IMR-90 (cell line): ENCODE measurements at regions not wholly inside any gene's neighbourhood (a gene's known extent, or its start where the extent isn't known, plus 50 kb on each side); places are given as distances from the start of the nearest gene placed in this dataset.

Experiments
- ATAC-seq: fragments of 200-7000 bp; cut with Tn5 transposase; 2 replicates; pipeline ENCODE4 v1.9.1; 2020; ENCODE audit warnings: low read depth, mild to moderate bottlenecking, moderate library complexity
- BruUV-seq: library from RNA; stranded (reverse); fragments of 400-500 nt; replicated peaks from 2 replicates; lab custom pipeline; 2021; lab: Mats Ljungman, UMichigan
- CTCF ChIA-PET: fragments of 300-600 bp; formaldehyde crosslinking; extraction: SDS; loops from one replicate; lab custom pipeline; 2021; ENCODE audit warnings: antibody characterized with exemption; lab: Yijun Ruan, JAX
- POLR2A ChIA-PET: fragments of 300-600 bp; sonication (Branson Sonifier 250); formaldehyde crosslinking; loops from one replicate; lab custom pipeline; 2022; ENCODE audit warnings: antibody characterized with exemption; ENCODE audit not compliant: unreplicated experiment; lab: Charles Lee
- DNase-seq: peaks from one replicate; pipeline ENCODE4 v3.0.0; 2013
- H2AFZ ChIP-seq: replicated peaks from 2 replicates; pipeline ENCODE3; 2013; ENCODE audit warnings: low read length, mild to moderate bottlenecking; ENCODE audit not compliant: poor library complexity
- H2AK5ac ChIP-seq: 2 replicates; pipeline ENCODE4 v1.6.1; 2013; ENCODE audit warnings: low read depth, low read length, inconsistent platforms
- H2AK9ac ChIP-seq: replicated peaks from 2 replicates; pipeline ENCODE3; 2013; ENCODE audit warnings: mild to moderate bottlenecking, low read depth, low read length, moderate library complexity; ENCODE audit not compliant: poor library complexity
- H2BK120ac ChIP-seq: 2 replicates; pipeline ENCODE4 v1.6.1; 2013; ENCODE audit warnings: low read depth, low read length, inconsistent platforms
- H2BK15ac ChIP-seq: 3 replicates; pipeline ENCODE4 v1.6.1; 2013; ENCODE audit warnings: low read depth, low read length, inconsistent platforms
- H2BK20ac ChIP-seq: 2 replicates; pipeline ENCODE4 v1.6.1; 2013; ENCODE audit warnings: low read depth, mild to moderate bottlenecking, inconsistent platforms, low read length, moderate library complexity
- H2BK5ac ChIP-seq: 2 replicates; pipeline ENCODE4 v1.6.1; 2013; ENCODE audit warnings: mild to moderate bottlenecking, low read depth, low read length, inconsistent platforms; ENCODE audit not compliant: poor library complexity, severe bottlenecking
- H3K14ac ChIP-seq: replicated peaks from 2 replicates; pipeline ENCODE4 v1.6.1; 2013; ENCODE audit warnings: low read depth, low read length, inconsistent platforms
- H3K18ac ChIP-seq: 2 replicates; pipeline ENCODE4 v1.6.1; 2013; ENCODE audit warnings: low read depth, low read length, control low read depth
- H3K23ac ChIP-seq: 2 replicates; pipeline ENCODE4 v1.6.1; 2013; ENCODE audit warnings: low read depth, low read length, inconsistent platforms
- H3K27ac ChIP-seq: 2 replicates; pipeline ENCODE4 v1.5.1; 2013; ENCODE audit warnings: mild to moderate bottlenecking, control low read depth, low read length; ENCODE audit not compliant: insufficient read depth
- H3K27me3 ChIP-seq: 2 replicates; pipeline ENCODE4 v1.6.1; 2013; ENCODE audit warnings: low read length; ENCODE audit not compliant: control insufficient read depth, insufficient read depth
- H3K36me3 ChIP-seq: 2 replicates; pipeline ENCODE4 v1.6.1; 2013; ENCODE audit warnings: low read length, mixed read lengths; ENCODE audit not compliant: control insufficient read depth, insufficient read depth
- H3K4ac ChIP-seq: 2 replicates; pipeline ENCODE4 v1.6.1; 2013; ENCODE audit warnings: low read depth, low read length, inconsistent platforms
- H3K4me1 ChIP-seq: 2 replicates; pipeline ENCODE4 v1.6.1; 2013; ENCODE audit warnings: low read length, mixed read lengths; ENCODE audit not compliant: control insufficient read depth, insufficient read depth
- H3K4me2 ChIP-seq: 2 replicates; pipeline ENCODE4 v1.6.1; 2013; ENCODE audit warnings: low read depth, mild to moderate bottlenecking, control low read depth, low read length, moderate library complexity
- H3K4me3 ChIP-seq: 2 replicates; pipeline ENCODE4 v1.5.1; 2013; ENCODE audit warnings: low read depth, mild to moderate bottlenecking, control low read depth, low read length, moderate library complexity; ENCODE audit not compliant: insufficient read depth
- H3K56ac ChIP-seq: 2 replicates; pipeline ENCODE4 v1.6.1; 2013; ENCODE audit warnings: low read length, inconsistent platforms; ENCODE audit not compliant: insufficient read depth; ENCODE audit errors: extremely low read depth
- H3K79me1 ChIP-seq, 2 experiments: 2 replicates each; pipeline ENCODE4 v1.6.1; 2013; ENCODE audit warnings: low read length in 2 of 2, inconsistent platforms in 1 of 2, low read depth in 1 of 2
- H3K9ac ChIP-seq: 2 replicates; pipeline ENCODE4 v1.6.1; 2013; ENCODE audit warnings: low read depth, low read length, control low read depth
- H3K9me1 ChIP-seq: 2 replicates; pipeline ENCODE4 v1.6.1; 2013; ENCODE audit warnings: low read length, inconsistent platforms; ENCODE audit not compliant: insufficient read depth
- H3K9me3 ChIP-seq: 2 replicates; pipeline ENCODE4 v1.6.1; 2013; ENCODE audit warnings: low read length; ENCODE audit not compliant: control insufficient read depth, insufficient read depth
- H4K20me1 ChIP-seq: 2 replicates; pipeline ENCODE4 v1.6.1; 2013; ENCODE audit warnings: low read length, inconsistent platforms; ENCODE audit not compliant: insufficient read depth
- H4K5ac ChIP-seq: 2 replicates; pipeline ENCODE4 v1.6.1; 2013; ENCODE audit warnings: mild to moderate bottlenecking, low read depth, low read length, control low read depth
- H4K8ac ChIP-seq, 2 experiments: 2 replicates each; pipeline ENCODE4 v1.6.1; 2013; ENCODE audit warnings: low read depth in 2 of 2, low read length in 2 of 2, control low read depth in 1 of 2, inconsistent platforms in 1 of 2
- H4K91ac ChIP-seq: 2 replicates; pipeline ENCODE4 v1.6.1; 2013; ENCODE audit warnings: low read depth, low read length, inconsistent platforms; ENCODE audit not compliant: insufficient read depth
- BHLHE40 ChIP-seq: fragments of 150-350 bp; IDR thresholded peaks from 2 replicates; pipeline ENCODE4 v1.6.1; 2016; ENCODE audit warnings: mild to moderate bottlenecking, low read depth, low read length
- CEBPB ChIP-seq: IDR thresholded peaks from 2 replicates; pipeline ENCODE4 v1.6.1; 2012; ENCODE audit warnings: low read depth, low read length, improper control_type of control experiment
- CHD1 ChIP-seq: IDR thresholded peaks from 2 replicates; pipeline ENCODE4 v1.6.1; 2012; ENCODE audit warnings: low read depth, low read length, improper control_type of control experiment
- FOS ChIP-seq: fragments of 150-350 bp; IDR thresholded peaks from 2 replicates; pipeline ENCODE4 v1.6.1; 2016; ENCODE audit warnings: low read depth, low read length
- MAFK ChIP-seq: IDR thresholded peaks from 2 replicates; pipeline ENCODE4 v1.6.1; 2012; ENCODE audit warnings: low read depth, low read length, improper control_type of control experiment
- MAZ ChIP-seq: IDR thresholded peaks from 2 replicates; pipeline ENCODE4 v1.6.1; 2012; ENCODE audit warnings: low read depth, mild to moderate bottlenecking, low read length, improper control_type of control experiment, moderate library complexity, borderline replicate concordance
- MXI1 ChIP-seq: IDR thresholded peaks from 2 replicates; pipeline ENCODE4 v1.6.1; 2012; ENCODE audit warnings: low read depth, mild to moderate bottlenecking, low read length, moderate library complexity, borderline replicate concordance
- NFE2L2 ChIP-seq: fragments of 150-350 bp; IDR thresholded peaks from 2 replicates; pipeline ENCODE4 v1.6.1; 2016; ENCODE audit warnings: low read depth, mild to moderate bottlenecking, low read length
- POLR2A ChIP-seq: IDR thresholded peaks from 2 replicates; pipeline ENCODE4 v1.6.1; 2012; ENCODE audit warnings: mild to moderate bottlenecking, low read depth, low read length
- RAD21 ChIP-seq: IDR thresholded peaks from 2 replicates; pipeline ENCODE4 v1.6.1; 2012; ENCODE audit warnings: low read length, improper control_type of control experiment
- RCOR1 ChIP-seq: IDR thresholded peaks from 2 replicates; pipeline ENCODE4 v1.6.1; 2012; ENCODE audit warnings: mild to moderate bottlenecking, low read length, improper control_type of control experiment; ENCODE audit not compliant: insufficient replicate concordance
- SMC3 ChIP-seq: fragments of 150-350 bp; IDR thresholded peaks from 2 replicates; pipeline ENCODE4 v1.6.1; 2016; ENCODE audit warnings: low read depth, mild to moderate bottlenecking, antibody characterized with exemption, low read length, moderate library complexity
- WGBS, 2 experiments: methylation state at CpG; one replicate each; pipeline versions ENCODE4 v1.1.5 to v1.1.7; 2013; ENCODE audit warnings: missing lambda C conversion rate in 2 of 2; ENCODE audit not compliant: insufficient read length in 1 of 2; ENCODE audit errors: extremely low coverage in 2 of 2; 5-methylcytosine and 5-hydroxymethylcytosine counted together
- dilution Hi-C: fragments of 300-500 bp; cut with HindIII; formaldehyde crosslinking; loops from one replicate; pipeline ENCODE4 v1.14.3; 2018; ENCODE audit warnings: low sequenced_read_pairs; ENCODE audit not compliant: unreplicated experiment
- in situ Hi-C: fragments of 300-500 bp; cut with MboI; formaldehyde crosslinking; loops from 3 replicates; pipeline ENCODE4 v1.14.3; 2019; ENCODE audit warnings: low sequenced_read_pairs, inconsistent platforms, mixed read lengths
- intact Hi-C: fragments of 100-400 bp; cut with micrococcal nuclease; formaldehyde crosslinking; loops from 2 replicates; pipeline ENCODE4 v1.10.0; 2022
- TF ChIP-seq, protein P1 (sequence below): conservative IDR thresholded peaks from 2 replicates; pipeline ENCODE4 v1.5.1; 2012; ENCODE audit warnings: mild to moderate bottlenecking, low read depth, low read length, improper control_type of control experiment
- TF ChIP-seq, protein P2 (sequence below): fragments of 150-350 bp; IDR thresholded peaks from 2 replicates; pipeline ENCODE4 v1.6.1; 2017; ENCODE audit warnings: mild to moderate bottlenecking, antibody characterized with exemption, low read length, low read depth
- TF ChIP-seq, protein P3 (sequence below): fragments of 150-350 bp; IDR thresholded peaks from 2 replicates; pipeline ENCODE4 v1.6.1; 2016; ENCODE audit warnings: low read depth, mild to moderate bottlenecking, low read length, moderate library complexity, borderline replicate concordance

DNA sequence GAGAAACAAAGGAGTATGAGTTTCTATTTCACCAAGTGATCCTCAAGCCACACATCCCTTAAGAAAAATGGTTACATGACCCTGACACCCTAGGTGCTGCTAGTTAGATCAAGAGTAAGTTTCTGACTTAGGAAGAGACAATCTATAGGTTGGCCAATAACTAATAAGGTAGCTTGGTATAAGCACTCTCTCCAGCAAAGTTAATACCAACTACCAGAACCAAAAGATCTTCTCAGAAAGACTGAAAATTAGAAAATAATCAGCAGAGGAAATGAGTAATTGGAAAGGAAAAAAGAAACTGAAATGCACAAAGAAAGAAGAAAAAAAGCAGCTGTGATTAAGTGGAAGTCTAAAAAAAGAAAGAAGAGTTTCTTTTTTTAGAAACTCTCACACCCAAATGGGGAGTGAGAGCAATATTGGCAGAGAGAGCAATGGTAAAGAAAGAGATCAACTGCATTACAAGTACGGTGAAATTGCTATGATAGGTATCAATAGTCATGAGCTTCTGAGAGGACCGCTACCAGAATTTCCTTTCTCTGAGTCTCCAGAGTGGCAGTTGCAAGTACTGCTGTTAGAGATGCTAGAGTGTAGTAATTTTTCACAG lies 195.5 kb downstream of the TMEM167A start:
- intact Hi-C loops = no loop called here
- TF ChIP-seq MAZ (no peak), RCOR1 (no peak), BHLHE40 (no peak), MAFK (no peak), NFE2L2 (no peak), CHD1 (no peak), POLR2A (no peak), FOS (no peak), MXI1 (no peak), SMC3 (no peak), RAD21 (no peak), CEBPB (no peak)
- TF ChIP-seq, protein P1, sequence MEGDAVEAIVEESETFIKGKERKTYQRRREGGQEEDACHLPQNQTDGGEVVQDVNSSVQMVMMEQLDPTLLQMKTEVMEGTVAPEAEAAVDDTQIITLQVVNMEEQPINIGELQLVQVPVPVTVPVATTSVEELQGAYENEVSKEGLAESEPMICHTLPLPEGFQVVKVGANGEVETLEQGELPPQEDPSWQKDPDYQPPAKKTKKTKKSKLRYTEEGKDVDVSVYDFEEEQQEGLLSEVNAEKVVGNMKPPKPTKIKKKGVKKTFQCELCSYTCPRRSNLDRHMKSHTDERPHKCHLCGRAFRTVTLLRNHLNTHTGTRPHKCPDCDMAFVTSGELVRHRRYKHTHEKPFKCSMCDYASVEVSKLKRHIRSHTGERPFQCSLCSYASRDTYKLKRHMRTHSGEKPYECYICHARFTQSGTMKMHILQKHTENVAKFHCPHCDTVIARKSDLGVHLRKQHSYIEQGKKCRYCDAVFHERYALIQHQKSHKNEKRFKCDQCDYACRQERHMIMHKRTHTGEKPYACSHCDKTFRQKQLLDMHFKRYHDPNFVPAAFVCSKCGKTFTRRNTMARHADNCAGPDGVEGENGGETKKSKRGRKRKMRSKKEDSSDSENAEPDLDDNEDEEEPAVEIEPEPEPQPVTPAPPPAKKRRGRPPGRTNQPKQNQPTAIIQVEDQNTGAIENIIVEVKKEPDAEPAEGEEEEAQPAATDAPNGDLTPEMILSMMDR = no peak
- TF ChIP-seq, protein P2, sequence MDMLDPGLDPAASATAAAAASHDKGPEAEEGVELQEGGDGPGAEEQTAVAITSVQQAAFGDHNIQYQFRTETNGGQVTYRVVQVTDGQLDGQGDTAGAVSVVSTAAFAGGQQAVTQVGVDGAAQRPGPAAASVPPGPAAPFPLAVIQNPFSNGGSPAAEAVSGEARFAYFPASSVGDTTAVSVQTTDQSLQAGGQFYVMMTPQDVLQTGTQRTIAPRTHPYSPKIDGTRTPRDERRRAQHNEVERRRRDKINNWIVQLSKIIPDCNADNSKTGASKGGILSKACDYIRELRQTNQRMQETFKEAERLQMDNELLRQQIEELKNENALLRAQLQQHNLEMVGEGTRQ = no peak
- TF ChIP-seq, protein P3, sequence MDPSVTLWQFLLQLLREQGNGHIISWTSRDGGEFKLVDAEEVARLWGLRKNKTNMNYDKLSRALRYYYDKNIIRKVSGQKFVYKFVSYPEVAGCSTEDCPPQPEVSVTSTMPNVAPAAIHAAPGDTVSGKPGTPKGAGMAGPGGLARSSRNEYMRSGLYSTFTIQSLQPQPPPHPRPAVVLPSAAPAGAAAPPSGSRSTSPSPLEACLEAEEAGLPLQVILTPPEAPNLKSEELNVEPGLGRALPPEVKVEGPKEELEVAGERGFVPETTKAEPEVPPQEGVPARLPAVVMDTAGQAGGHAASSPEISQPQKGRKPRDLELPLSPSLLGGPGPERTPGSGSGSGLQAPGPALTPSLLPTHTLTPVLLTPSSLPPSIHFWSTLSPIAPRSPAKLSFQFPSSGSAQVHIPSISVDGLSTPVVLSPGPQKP = no peak
- POLR2A ChIA-PET = no interaction called here

More for the DNA sequence above, 195.5 kb downstream of the TMEM167A start:
- Histone ChIP-seq H2BK15ac (no peak overlapping the region; the same call in 2 of the 3 replicates), H3K4me2 (no peak overlapping the region), H2AK9ac (no peak overlapping the region), H3K14ac (no peak overlapping the region), H2BK20ac (no peak overlapping the region), H3K56ac (no peak overlapping the region), H3K9ac (no peak overlapping the region), H3K4me3 (no peak overlapping the region), H3K36me3 (no peaks in the 10 kb centered on the region), H3K9me1 (no peaks in the 10 kb centered on the region), H3K18ac (no peak overlapping the region), H4K20me1 (no peaks in the 10 kb centered on the region), H4K5ac (no peak overlapping the region), H3K4me1 (no peaks in the 10 kb centered on the region; the same call in 1 of the 2 replicates), H3K9me3 (peaks cover 5% of the 10 kb centered on the region; the same call in 1 of the 2 replicates), H2AK5ac (no peak overlapping the region), H3K79me1 (no peaks in the 10 kb centered on the region), H3K4ac (no peak overlapping the region), H4K8ac (no peak overlapping the region), H3K23ac (no peak overlapping the region), H4K91ac (no peak overlapping the region), H2AFZ (no peak overlapping the region), H3K27ac (no peak overlapping the region), H3K27me3 (no peaks in the 10 kb centered on the region), H2BK120ac (no peak overlapping the region), H2BK5ac (no peak overlapping the region)
- in situ Hi-C loops = no loop called here
- no TSS peak for BruUV-seq
- no peak for DNase-seq
- WGBS, 2 experiments = 94% methylated on average over 2 of the region's 2 CpGs; no CpG with 5 or more reads in 1 of the 2 experiments
- CTCF ChIA-PET = no interaction called here
- dilution Hi-C loops = no loop called here
- ATAC-seq = no peak
